ENCODE measurements at regions not wholly inside any gene's neighbourhood (a gene's known extent, or its start where the extent isn't known, plus 50 kb on each side); places are given as distances from the start of the nearest gene placed in this dataset.
"Not testable (repeated sequence)": the region's sequence is repeated elsewhere in the genome, so short reads cannot be mapped to it uniquely, and the experiment has no call there.

GRCh38 chr16:29212084-29213027 lies 194.2 kb downstream of the NPIPB11 start:
- DNase-seq, result not testable (repeated sequence)

- not testable (repeated sequence) for DNase-seq
These were observed 195.1 kb downstream of the NPIPB11 start for GRCh38 chr16:29211456-29211855.

GRCh38 chr16:29210299-29211150 lies 196.0 kb downstream of the NPIPB11 start:
- DNase-seq, result not testable (repeated sequence)

- DNase-seq, result not testable (repeated sequence)
These were observed 200.4 kb downstream of the NPIPB11 start for GRCh38 chr16:29206120-29206519.

- not testable (repeated sequence) for DNase-seq
These were observed 201.4 kb downstream of the NPIPB11 start for GRCh38 chr16:29205151-29205550.

GRCh38 chr16:29204806-29205135 lies 201.7 kb downstream of the NPIPB11 start:
- DNase-seq, result no peak

GRCh38 chr16:29203933-29204805 lies 202.3 kb downstream of the NPIPB11 start:
- DNase-seq, result not testable (repeated sequence)

- not testable (repeated sequence) for DNase-seq
These were observed 203.2 kb downstream of the NPIPB11 start for GRCh38 chr16:29203046-29203932.

GRCh38 chr16:29202642-29203041 lies 203.9 kb downstream of the NPIPB11 start:
- not testable (repeated sequence) for DNase-seq

- not testable (repeated sequence) for DNase-seq
These were observed 204.4 kb downstream of the NPIPB11 start for GRCh38 chr16:29202025-29202632.

- not testable (repeated sequence) for DNase-seq
These were observed 205.1 kb downstream of the NPIPB11 start for GRCh38 chr16:29201296-29202024.

- not testable (repeated sequence) for DNase-seq
These were observed 205.8 kb downstream of the NPIPB11 start for GRCh38 chr16:29200681-29201080.

GRCh38 chr16:29200135-29200601 lies 206.3 kb downstream of the NPIPB11 start:
- not testable (repeated sequence) for DNase-seq

GRCh38 chr16:29199626-29200025 lies 206.9 kb downstream of the NPIPB11 start:
- not testable (repeated sequence) for DNase-seq

GRCh38 chr16:29198731-29199521 lies 207.6 kb downstream of the NPIPB11 start:
- no peak for DNase-seq

- no peak for DNase-seq
These were observed 208.3 kb downstream of the NPIPB11 start for GRCh38 chr16:29198231-29198630.

- DNase-seq, result not testable (repeated sequence)
These were observed 208.9 kb downstream of the NPIPB11 start for GRCh38 chr16:29197494-29198100.

GRCh38 chr16:29196746-29197145 lies 209.8 kb downstream of the NPIPB11 start:
- DNase-seq, result not testable (repeated sequence)

Data from activated CD4-positive, alpha-beta T cell treated with anti-CD3 and anti-CD28 coated beads, Interleukin-2, amount 50 U/mL, for 4 hours (primary cell).